H1 (cell line): ENCODE measurements at regions not wholly inside any gene's neighbourhood (a gene's known extent, or its start where the extent isn't known, plus 50 kb on each side); places are given as distances from the start of the nearest gene placed in this dataset.

ENCODE experiments used
- EZH2 ChIP-seq: fragments of 200-600 bp; sonication (generic); IDR thresholded peaks from 2 replicates; pipeline ENCODE4 v1.7.1; 2012; ENCODE audit warnings: low read depth, mild to moderate bottlenecking, moderate library complexity, low read length, inconsistent platforms; ENCODE audit not compliant: severe bottlenecking
- KDM1A ChIP-seq: fragments of 200-600, 300-600 bp; sonication (generic); IDR thresholded peaks from 2 replicates; pipeline ENCODE4 v1.7.1; 2016; ENCODE audit warnings: mild to moderate bottlenecking, low read length, borderline replicate concordance
- KDM4A ChIP-seq: IDR thresholded peaks from one replicate; pipeline ENCODE4 v1.7.1; 2012; ENCODE audit warnings: low read depth, mild to moderate bottlenecking, moderate library complexity, low read length, inconsistent platforms; ENCODE audit not compliant: severe bottlenecking
- POLR2A ChIP-seq, 2 experiments: IDR thresholded peaks; 1 replicate in 1 of 2; 2 replicates in 1 of 2; pipeline ENCODE4 v1.6.1; 2011; ENCODE audit warnings: low read depth in 2 of 2, low read length in 2 of 2, mild to moderate bottlenecking in 2 of 2; ENCODE audit errors: control extremely low read depth in 1 of 2
- POLR2AphosphoS5 ChIP-seq: IDR thresholded peaks from 2 replicates; pipeline ENCODE4 v1.6.1; 2011; ENCODE audit warnings: low read depth, low read length
- SIN3A ChIP-seq, 2 experiments: IDR thresholded peaks in 1 of 2; conservative IDR thresholded peaks in 1 of 2; 2 replicates each; pipeline ENCODE4 v1.6.1; 2011 to 2012; ENCODE audit warnings: low read length in 2 of 2, improper control_type of control experiment in 1 of 2, low read depth in 1 of 2, mild to moderate bottlenecking in 1 of 2
- SIX5 ChIP-seq: IDR thresholded peaks from 2 replicates; pipeline ENCODE4 v1.6.1; 2011; ENCODE audit warnings: mild to moderate bottlenecking, low read depth, low read length
- TEAD4 ChIP-seq: IDR thresholded peaks from 2 replicates; pipeline ENCODE4 v1.6.1; 2012; ENCODE audit warnings: low read depth, low read length, inconsistent platforms, mixed read lengths
- TF ChIP-seq, protein P1 (sequence below), 3 experiments: IDR thresholded peaks; 1 replicate in 2 of 3; 2 replicates in 1 of 3; pipeline versions ENCODE4 v1.5.1 to v1.6.1; 2011; ENCODE audit warnings: low read length in 3 of 3, mild to moderate bottlenecking in 3 of 3, inconsistent platforms in 2 of 3, low read depth in 1 of 3, moderate library complexity in 1 of 3; ENCODE audit not compliant: insufficient read depth in 1 of 3; ENCODE audit errors: control extremely low read depth in 1 of 3
- TF ChIP-seq, protein P2 (sequence below): fragments of 300-600 bp; sonication (generic); IDR thresholded peaks from 2 replicates; pipeline ENCODE4 v1.7.1; 2012; ENCODE audit warnings: low read length, moderate library complexity, mild to moderate bottlenecking, inconsistent platforms; ENCODE audit not compliant: insufficient replicate concordance

DNA sequence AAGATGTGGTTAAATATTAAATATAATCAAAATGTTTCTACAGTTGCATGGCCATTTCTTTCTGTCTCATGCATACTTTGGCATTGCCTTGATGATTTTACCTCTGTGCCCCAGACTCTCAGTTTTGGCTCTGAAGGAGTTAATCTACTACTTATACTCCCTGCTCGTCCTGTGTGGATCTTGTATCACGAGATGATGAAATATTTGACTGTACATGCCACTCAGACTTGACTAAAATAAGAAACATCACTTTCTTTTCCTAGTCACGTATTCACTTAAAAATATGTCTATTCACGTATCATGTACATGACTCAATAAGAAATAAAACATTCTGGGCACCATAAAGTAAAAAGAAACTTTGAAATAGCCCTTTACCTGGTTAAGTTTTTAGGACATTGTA lies 397.7 kb downstream of the RFPL4B start:
- TF ChIP-seq, protein P1, sequence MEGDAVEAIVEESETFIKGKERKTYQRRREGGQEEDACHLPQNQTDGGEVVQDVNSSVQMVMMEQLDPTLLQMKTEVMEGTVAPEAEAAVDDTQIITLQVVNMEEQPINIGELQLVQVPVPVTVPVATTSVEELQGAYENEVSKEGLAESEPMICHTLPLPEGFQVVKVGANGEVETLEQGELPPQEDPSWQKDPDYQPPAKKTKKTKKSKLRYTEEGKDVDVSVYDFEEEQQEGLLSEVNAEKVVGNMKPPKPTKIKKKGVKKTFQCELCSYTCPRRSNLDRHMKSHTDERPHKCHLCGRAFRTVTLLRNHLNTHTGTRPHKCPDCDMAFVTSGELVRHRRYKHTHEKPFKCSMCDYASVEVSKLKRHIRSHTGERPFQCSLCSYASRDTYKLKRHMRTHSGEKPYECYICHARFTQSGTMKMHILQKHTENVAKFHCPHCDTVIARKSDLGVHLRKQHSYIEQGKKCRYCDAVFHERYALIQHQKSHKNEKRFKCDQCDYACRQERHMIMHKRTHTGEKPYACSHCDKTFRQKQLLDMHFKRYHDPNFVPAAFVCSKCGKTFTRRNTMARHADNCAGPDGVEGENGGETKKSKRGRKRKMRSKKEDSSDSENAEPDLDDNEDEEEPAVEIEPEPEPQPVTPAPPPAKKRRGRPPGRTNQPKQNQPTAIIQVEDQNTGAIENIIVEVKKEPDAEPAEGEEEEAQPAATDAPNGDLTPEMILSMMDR (IDR thresholded peaks at IDR 0.05; ENCODE audit: control extremely low read depth in 1 of 3, insufficient read depth in 1 of 3, low read depth in 1 of 3, low read length in 3 of 3) = no peak
- no peak for TF ChIP-seq POLR2A (IDR thresholded peaks at IDR 0.05; ENCODE audit: control extremely low read depth in 1 of 2, low read depth in 2 of 2, low read length in 2 of 2)
- no peak for TF ChIP-seq EZH2
- no peak for TF ChIP-seq SIN3A (conservative IDR thresholded peaks at IDR 0.05 in 1 of 2, IDR thresholded peaks at IDR 0.05 in 1 of 2; ENCODE audit: low read depth in 1 of 2, low read length in 2 of 2)
- TF ChIP-seq KDM4A = no peak
- no peak for TF ChIP-seq POLR2AphosphoS5
- no peak for TF ChIP-seq TEAD4
- no peak for TF ChIP-seq SIX5
- no peak for TF ChIP-seq KDM1A
- TF ChIP-seq, protein P2, sequence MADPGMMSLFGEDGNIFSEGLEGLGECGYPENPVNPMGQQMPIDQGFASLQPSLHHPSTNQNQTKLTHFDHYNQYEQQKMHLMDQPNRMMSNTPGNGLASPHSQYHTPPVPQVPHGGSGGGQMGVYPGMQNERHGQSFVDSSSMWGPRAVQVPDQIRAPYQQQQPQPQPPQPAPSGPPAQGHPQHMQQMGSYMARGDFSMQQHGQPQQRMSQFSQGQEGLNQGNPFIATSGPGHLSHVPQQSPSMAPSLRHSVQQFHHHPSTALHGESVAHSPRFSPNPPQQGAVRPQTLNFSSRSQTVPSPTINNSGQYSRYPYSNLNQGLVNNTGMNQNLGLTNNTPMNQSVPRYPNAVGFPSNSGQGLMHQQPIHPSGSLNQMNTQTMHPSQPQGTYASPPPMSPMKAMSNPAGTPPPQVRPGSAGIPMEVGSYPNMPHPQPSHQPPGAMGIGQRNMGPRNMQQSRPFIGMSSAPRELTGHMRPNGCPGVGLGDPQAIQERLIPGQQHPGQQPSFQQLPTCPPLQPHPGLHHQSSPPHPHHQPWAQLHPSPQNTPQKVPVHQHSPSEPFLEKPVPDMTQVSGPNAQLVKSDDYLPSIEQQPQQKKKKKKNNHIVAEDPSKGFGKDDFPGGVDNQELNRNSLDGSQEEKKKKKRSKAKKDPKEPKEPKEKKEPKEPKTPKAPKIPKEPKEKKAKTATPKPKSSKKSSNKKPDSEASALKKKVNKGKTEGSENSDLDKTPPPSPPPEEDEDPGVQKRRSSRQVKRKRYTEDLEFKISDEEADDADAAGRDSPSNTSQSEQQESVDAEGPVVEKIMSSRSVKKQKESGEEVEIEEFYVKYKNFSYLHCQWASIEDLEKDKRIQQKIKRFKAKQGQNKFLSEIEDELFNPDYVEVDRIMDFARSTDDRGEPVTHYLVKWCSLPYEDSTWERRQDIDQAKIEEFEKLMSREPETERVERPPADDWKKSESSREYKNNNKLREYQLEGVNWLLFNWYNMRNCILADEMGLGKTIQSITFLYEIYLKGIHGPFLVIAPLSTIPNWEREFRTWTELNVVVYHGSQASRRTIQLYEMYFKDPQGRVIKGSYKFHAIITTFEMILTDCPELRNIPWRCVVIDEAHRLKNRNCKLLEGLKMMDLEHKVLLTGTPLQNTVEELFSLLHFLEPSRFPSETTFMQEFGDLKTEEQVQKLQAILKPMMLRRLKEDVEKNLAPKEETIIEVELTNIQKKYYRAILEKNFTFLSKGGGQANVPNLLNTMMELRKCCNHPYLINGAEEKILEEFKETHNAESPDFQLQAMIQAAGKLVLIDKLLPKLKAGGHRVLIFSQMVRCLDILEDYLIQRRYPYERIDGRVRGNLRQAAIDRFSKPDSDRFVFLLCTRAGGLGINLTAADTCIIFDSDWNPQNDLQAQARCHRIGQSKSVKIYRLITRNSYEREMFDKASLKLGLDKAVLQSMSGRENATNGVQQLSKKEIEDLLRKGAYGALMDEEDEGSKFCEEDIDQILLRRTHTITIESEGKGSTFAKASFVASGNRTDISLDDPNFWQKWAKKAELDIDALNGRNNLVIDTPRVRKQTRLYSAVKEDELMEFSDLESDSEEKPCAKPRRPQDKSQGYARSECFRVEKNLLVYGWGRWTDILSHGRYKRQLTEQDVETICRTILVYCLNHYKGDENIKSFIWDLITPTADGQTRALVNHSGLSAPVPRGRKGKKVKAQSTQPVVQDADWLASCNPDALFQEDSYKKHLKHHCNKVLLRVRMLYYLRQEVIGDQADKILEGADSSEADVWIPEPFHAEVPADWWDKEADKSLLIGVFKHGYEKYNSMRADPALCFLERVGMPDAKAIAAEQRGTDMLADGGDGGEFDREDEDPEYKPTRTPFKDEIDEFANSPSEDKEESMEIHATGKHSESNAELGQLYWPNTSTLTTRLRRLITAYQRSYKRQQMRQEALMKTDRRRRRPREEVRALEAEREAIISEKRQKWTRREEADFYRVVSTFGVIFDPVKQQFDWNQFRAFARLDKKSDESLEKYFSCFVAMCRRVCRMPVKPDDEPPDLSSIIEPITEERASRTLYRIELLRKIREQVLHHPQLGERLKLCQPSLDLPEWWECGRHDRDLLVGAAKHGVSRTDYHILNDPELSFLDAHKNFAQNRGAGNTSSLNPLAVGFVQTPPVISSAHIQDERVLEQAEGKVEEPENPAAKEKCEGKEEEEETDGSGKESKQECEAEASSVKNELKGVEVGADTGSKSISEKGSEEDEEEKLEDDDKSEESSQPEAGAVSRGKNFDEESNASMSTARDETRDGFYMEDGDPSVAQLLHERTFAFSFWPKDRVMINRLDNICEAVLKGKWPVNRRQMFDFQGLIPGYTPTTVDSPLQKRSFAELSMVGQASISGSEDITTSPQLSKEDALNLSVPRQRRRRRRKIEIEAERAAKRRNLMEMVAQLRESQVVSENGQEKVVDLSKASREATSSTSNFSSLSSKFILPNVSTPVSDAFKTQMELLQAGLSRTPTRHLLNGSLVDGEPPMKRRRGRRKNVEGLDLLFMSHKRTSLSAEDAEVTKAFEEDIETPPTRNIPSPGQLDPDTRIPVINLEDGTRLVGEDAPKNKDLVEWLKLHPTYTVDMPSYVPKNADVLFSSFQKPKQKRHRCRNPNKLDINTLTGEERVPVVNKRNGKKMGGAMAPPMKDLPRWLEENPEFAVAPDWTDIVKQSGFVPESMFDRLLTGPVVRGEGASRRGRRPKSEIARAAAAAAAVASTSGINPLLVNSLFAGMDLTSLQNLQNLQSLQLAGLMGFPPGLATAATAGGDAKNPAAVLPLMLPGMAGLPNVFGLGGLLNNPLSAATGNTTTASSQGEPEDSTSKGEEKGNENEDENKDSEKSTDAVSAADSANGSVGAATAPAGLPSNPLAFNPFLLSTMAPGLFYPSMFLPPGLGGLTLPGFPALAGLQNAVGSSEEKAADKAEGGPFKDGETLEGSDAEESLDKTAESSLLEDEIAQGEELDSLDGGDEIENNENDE = no peak
